HepG2 (cell line): ENCODE measurements at regions not wholly inside any gene's neighbourhood (a gene's known extent, or its start where the extent isn't known, plus 50 kb on each side); places are given as distances from the start of the nearest gene placed in this dataset.

Experiments used
- ATAC-seq: fragments of 200-7000 bp; cut with Tn5 transposase; 3 replicates; pipeline ENCODE4 v1.9.1; 2020; ENCODE audit warnings: mild to moderate bottlenecking, moderate library complexity
- BruUV-seq: library from RNA; stranded (reverse); fragments of 400-500 nt; replicated peaks from 2 replicates; lab custom pipeline; 2021; lab: Mats Ljungman, UMichigan
- CTCF ChIA-PET: fragments of 300-600 bp; formaldehyde crosslinking; extraction: SDS; loops from one replicate; lab custom pipeline; 2021; ENCODE audit warnings: low total read pairs, inconsistent platforms, low intra/inter-chr PET ratio; lab: Yijun Ruan, JAX
- POLR2A ChIA-PET: fragments of 350-600 bp; sonication (Branson Sonifier 250); formaldehyde crosslinking; loops from one replicate; lab custom pipeline; 2020; ENCODE audit warnings: antibody characterized with exemption, inconsistent platforms; lab: Yijun Ruan, JAX
- DNase-seq: peaks from one replicate; pipeline ENCODE4 v3.0.0-alpha.2; 2015; ENCODE audit warnings: low spot score
- FAIRE-seq: peaks from 3 replicates; lab custom pipeline; 2011; peaks lifted over from hg19 to GRCh38; lab: Jason Lieb, UNC
- H2AFZ ChIP-seq: one replicate; pipeline ENCODE4 v1.6.1; 2011; ENCODE audit warnings: low read length, inconsistent platforms
- H3K27ac ChIP-seq: fragments of 300-600 bp; 3 replicates; pipeline ENCODE4 v1.8.0; 2011; ENCODE audit warnings: mixed run types, mild to moderate bottlenecking, mixed read lengths, low read length, inconsistent platforms; ENCODE audit not compliant: insufficient read depth; ENCODE audit errors: extremely low read length
- H3K27me3 ChIP-seq, 2 experiments: fragments of 200-600 bp in 1 of 2; 2 replicates in 1 of 2; 3 replicates in 1 of 2; pipeline versions ENCODE4 v1.6.0 to v1.8.0; 2011; ENCODE audit warnings: low read length in 2 of 2, mild to moderate bottlenecking in 2 of 2, moderate library complexity in 2 of 2, inconsistent platforms in 1 of 2; ENCODE audit not compliant: insufficient read depth in 2 of 2, control insufficient read depth in 1 of 2
- H3K36me3 ChIP-seq, 2 experiments: fragments of 200-600 bp in 1 of 2; replicated peaks in 1 of 2; 2 replicates in 1 of 2; 3 replicates in 1 of 2; pipeline versions ENCODE4 v1.5.1 to v1.8.0; 2011; ENCODE audit warnings: low read length in 2 of 2, inconsistent platforms in 1 of 2; ENCODE audit not compliant: insufficient read depth in 2 of 2, control insufficient read depth in 1 of 2
- H3K4me1 ChIP-seq: 2 replicates; pipeline ENCODE4 v1.5.1; 2012; ENCODE audit warnings: low read length, inconsistent platforms; ENCODE audit not compliant: insufficient read depth
- H3K4me2 ChIP-seq: 2 replicates; pipeline ENCODE4 v1.6.0; 2011; ENCODE audit warnings: low read depth, low read length, inconsistent platforms
- H3K4me3 ChIP-seq, 3 experiments: fragments of 200-600 bp in 1 of 3; sonication (generic), shearing (Covaris generic) in 1 of 3; replicated peaks in 1 of 3; 2 replicates each; pipeline ENCODE4 v1.5.1; 2011 to 2016; ENCODE audit warnings: low read length in 3 of 3, inconsistent platforms in 2 of 3, low read depth in 2 of 3, mild to moderate bottlenecking in 2 of 3, control low read depth in 1 of 3, mixed read lengths in 1 of 3; ENCODE audit not compliant: insufficient read depth in 1 of 3
- H3K79me2 ChIP-seq: one replicate; pipeline ENCODE4 v1.6.1; 2011; ENCODE audit warnings: low read length, inconsistent platforms; ENCODE audit not compliant: insufficient read depth
- H3K9ac ChIP-seq: 2 replicates; pipeline ENCODE4 v1.6.0; 2011; ENCODE audit warnings: mild to moderate bottlenecking, low read depth, low read length, inconsistent platforms; ENCODE audit not compliant: insufficient read depth
- H3K9me3 ChIP-seq: 2 replicates; pipeline ENCODE4 v1.5.1; 2012; ENCODE audit warnings: mild to moderate bottlenecking, low read length
- H4K20me1 ChIP-seq: 2 replicates; pipeline ENCODE4 v1.6.0; 2011; ENCODE audit warnings: inconsistent platforms, mild to moderate bottlenecking, low read length, moderate library complexity; ENCODE audit not compliant: insufficient read depth
- AKNA ChIP-seq: sonication (generic); formaldehyde crosslinking; IDR thresholded peaks from 2 replicates; pipeline ENCODE4 v1.4.0; 2020; ENCODE audit warnings: missing genetic modification reagents, borderline replicate concordance
- ATF5 ChIP-seq: sonication (generic); formaldehyde crosslinking; IDR thresholded peaks from 2 replicates; pipeline ENCODE4 v1.4.0; 2020; ENCODE audit warnings: mild to moderate bottlenecking, low read depth, missing genetic modification reagents
- NFE2L2 ChIP-seq: fragments of 150-350 bp; IDR thresholded peaks from 2 replicates; pipeline ENCODE4 v1.6.1; 2014; ENCODE audit warnings: low read length
- NFYB ChIP-seq: sonication (generic); formaldehyde crosslinking; IDR thresholded peaks from 2 replicates; pipeline ENCODE4 v1.4.0; 2020; ENCODE audit warnings: missing genetic modification reagents
- ONECUT2 ChIP-seq: sonication (generic); formaldehyde crosslinking; IDR thresholded peaks from 2 replicates; pipeline ENCODE4 v1.4.0; 2020; ENCODE audit warnings: missing genetic modification reagents
- ZMAT5 ChIP-seq: sonication (generic); formaldehyde crosslinking; IDR thresholded peaks from 2 replicates; pipeline ENCODE4 v1.5.0; 2020; ENCODE audit warnings: mild to moderate bottlenecking, low read depth, missing genetic modification reagents, borderline replicate concordance
- WGBS: methylation state at CpG from one replicate; pipeline ENCODE4 v1.1.6; 2017; ENCODE audit warnings: low lambda C conversion rate; 5-methylcytosine and 5-hydroxymethylcytosine counted together
- in situ Hi-C: cut with HindIII; loops from 2 replicates; pipeline ENCODE4 v1.10.0; 2017; ENCODE audit warnings: low pct_unique_long_range_greater_than_20kb; ENCODE audit not compliant: extremely low pct_ligation_motif_present
- intact Hi-C: fragments of 100-400 bp; cut with micrococcal nuclease; formaldehyde crosslinking; loops from one replicate; pipeline ENCODE4 v1.10.0; 2022; ENCODE audit not compliant: unreplicated experiment

- no peak for TF ChIP-seq ZMAT5 (CRISPR knock-in tag)
- no peak for TF ChIP-seq ONECUT2 (CRISPR knock-in tag)
Measured at GRCh38 chr5:161077496-161077895, 225.5 kb upstream of the ATP10B start (continued).

GRCh38 chr5:161064781-161065180 is 212.8 kb upstream of the ATP10B start:
- no peaks in the 10 kb centered on the region for H3K27me3 ChIP-seq
- FAIRE-seq = no peak
- no peak for TF ChIP-seq ATF5
- TF ChIP-seq NFYB (CRISPR knock-in tag) = no peak
- TF ChIP-seq NFE2L2 = no peak
- TF ChIP-seq AKNA (CRISPR knock-in tag) = no peak
- H2AFZ ChIP-seq = no peak overlapping the region
- ChIA-PET CTCF (no interaction called here), POLR2A (no interaction called here)
- ATAC-seq = no peak
- 5% methylated on average over 2 of the region's 2 CpGs for WGBS
- no peak overlapping the region for H3K4me2 ChIP-seq
- intact Hi-C loops = no loop called here
- H3K27ac ChIP-seq = no peak overlapping the region
- no peaks in the 10 kb centered on the region for H3K9me3 ChIP-seq
- BruUV-seq = no TSS peak
- H3K4me3 ChIP-seq = no peak overlapping the region
- DNase-seq = no peak
- no peak overlapping the region for H3K9ac ChIP-seq
- in situ Hi-C loops = no loop called here
- no peaks in the 10 kb centered on the region for H3K36me3 ChIP-seq
- H3K4me1 ChIP-seq = no peaks in the 10 kb centered on the region
- no peaks in the 10 kb centered on the region for H3K79me2 ChIP-seq
- H4K20me1 ChIP-seq = no peaks in the 10 kb centered on the region
